Mesenchymal stem cell (in vitro differentiated cells and primary cell): ENCODE measurements at regions not wholly inside any gene's neighbourhood (a gene's known extent, or its start where the extent isn't known, plus 50 kb on each side); places are given as distances from the start of the nearest gene placed in this dataset.

Experiments used
- DNase-seq: peaks from one replicate; pipeline ENCODE4 v3.0.0-alpha.2; 2013
- H2AFZ ChIP-seq: one replicate; pipeline ENCODE4 v1.6.1; 2013; ENCODE audit warnings: low read depth, mild to moderate bottlenecking, control low read depth, inconsistent platforms, low read length, moderate library complexity
- H2AK5ac ChIP-seq: 2 replicates; pipeline ENCODE4 v1.6.1; 2013; ENCODE audit warnings: low read length, moderate library complexity, mild to moderate bottlenecking, inconsistent platforms; ENCODE audit not compliant: severe bottlenecking
- H2BK120ac ChIP-seq: one replicate; pipeline ENCODE4 v1.6.1; 2013; ENCODE audit warnings: low read depth, mild to moderate bottlenecking, inconsistent platforms, low read length, moderate library complexity
- H2BK12ac ChIP-seq, 2 experiments: one replicate each; pipeline ENCODE4 v1.6.1; 2013; ENCODE audit warnings: inconsistent platforms in 2 of 2, low read length in 2 of 2, mild to moderate bottlenecking in 2 of 2, moderate library complexity in 2 of 2, control low read depth in 1 of 2
- H2BK15ac ChIP-seq: one replicate; pipeline ENCODE4 v1.6.1; 2013; ENCODE audit warnings: mild to moderate bottlenecking, low read depth, inconsistent platforms; ENCODE audit not compliant: poor library complexity, severe bottlenecking
- H2BK5ac ChIP-seq: 2 replicates; pipeline ENCODE4 v1.6.1; 2013; ENCODE audit warnings: low read depth, mild to moderate bottlenecking, low read length, control low read depth, inconsistent platforms; ENCODE audit not compliant: poor library complexity, severe bottlenecking
- H3K14ac ChIP-seq, 2 experiments: one replicate each; pipeline ENCODE4 v1.6.1; 2013; ENCODE audit warnings: inconsistent platforms in 2 of 2, low read length in 2 of 2, control low read depth in 1 of 2, mild to moderate bottlenecking in 1 of 2, moderate library complexity in 1 of 2
- H3K18ac ChIP-seq, 2 experiments: one replicate each; pipeline ENCODE4 v1.6.1; 2013; ENCODE audit warnings: inconsistent platforms in 2 of 2, low read length in 2 of 2, control low read depth in 1 of 2, low read depth in 1 of 2, mild to moderate bottlenecking in 1 of 2
- H3K23ac ChIP-seq, 2 experiments: one replicate each; pipeline ENCODE4 v1.6.1; 2013; ENCODE audit warnings: inconsistent platforms in 2 of 2, low read length in 2 of 2, mild to moderate bottlenecking in 2 of 2, moderate library complexity in 2 of 2, control low read depth in 1 of 2
- H3K27ac ChIP-seq: 2 replicates; pipeline ENCODE4 v1.5.1; 2013; ENCODE audit warnings: mild to moderate bottlenecking, moderate library complexity, low read length, control low read depth, inconsistent platforms; ENCODE audit not compliant: poor library complexity, severe bottlenecking
- H3K27me3 ChIP-seq, 2 experiments: 2 replicates each; pipeline versions ENCODE4 v1.6.1 to v1.7.0; 2013; ENCODE audit warnings: low read length in 2 of 2, mild to moderate bottlenecking in 2 of 2, moderate library complexity in 2 of 2, control low read depth in 1 of 2, inconsistent platforms in 1 of 2; ENCODE audit not compliant: control insufficient read depth in 1 of 2, insufficient read depth in 1 of 2
- H3K36me3 ChIP-seq, 2 experiments: 2 replicates each; pipeline versions ENCODE4 v1.6.1 to v1.7.0; 2013; ENCODE audit warnings: low read length in 2 of 2, control low read depth in 1 of 2, inconsistent platforms in 1 of 2, low read depth in 1 of 2, mild to moderate bottlenecking in 1 of 2; ENCODE audit not compliant: insufficient read depth in 2 of 2, control insufficient read depth in 1 of 2
- H3K4ac ChIP-seq, 2 experiments: one replicate each; pipeline ENCODE4 v1.6.1; 2013; ENCODE audit warnings: inconsistent platforms in 2 of 2, low read length in 2 of 2, mild to moderate bottlenecking in 2 of 2, moderate library complexity in 2 of 2, control low read depth in 1 of 2, low read depth in 1 of 2
- H3K4me1 ChIP-seq: 2 replicates; pipeline ENCODE4 v1.6.1; 2013; ENCODE audit warnings: low read depth, low read length, control low read depth; ENCODE audit not compliant: control insufficient read depth, insufficient read depth
- H3K4me2 ChIP-seq: 2 replicates; pipeline ENCODE4 v1.6.1; 2013; ENCODE audit warnings: low read length, mild to moderate bottlenecking, inconsistent platforms; ENCODE audit not compliant: poor library complexity, severe bottlenecking
- H3K4me3 ChIP-seq, 2 experiments: 2 replicates each; pipeline versions ENCODE4 v1.5.1 to v1.7.0; 2013; ENCODE audit warnings: low read length in 2 of 2, mild to moderate bottlenecking in 2 of 2, control low read depth in 1 of 2, low read depth in 1 of 2; ENCODE audit not compliant: insufficient read depth in 1 of 2
- H3K79me1 ChIP-seq: replicated peaks from 2 replicates; pipeline ENCODE4 v1.6.1; 2013; ENCODE audit warnings: mild to moderate bottlenecking, control low read depth, low read length, inconsistent platforms; ENCODE audit not compliant: poor library complexity, severe bottlenecking
- H3K9ac ChIP-seq: 2 replicates; pipeline ENCODE4 v1.7.0; 2013; ENCODE audit warnings: mild to moderate bottlenecking, low read length, moderate library complexity
- H3K9me3 ChIP-seq: 2 replicates; pipeline ENCODE4 v1.7.0; 2013; ENCODE audit warnings: mild to moderate bottlenecking, low read length; ENCODE audit not compliant: control insufficient read depth
- H4K8ac ChIP-seq: one replicate; pipeline ENCODE4 v1.6.1; 2013; ENCODE audit warnings: inconsistent platforms, mild to moderate bottlenecking, low read length, moderate library complexity
- H4K91ac ChIP-seq: one replicate; pipeline ENCODE4 v1.6.1; 2013; ENCODE audit warnings: mild to moderate bottlenecking, low read length, inconsistent platforms
- WGBS: methylation state at CpG from one replicate; pipeline ENCODE4 v1.1.7; 2013; ENCODE audit warnings: mixed read lengths; 5-methylcytosine and 5-hydroxymethylcytosine counted together

- no peaks in the 10 kb centered on the region for H3K79me1 ChIP-seq
- H2AFZ ChIP-seq = no peak overlapping the region
- DNase-seq = no peak
- H4K8ac ChIP-seq = no peak overlapping the region
- no peaks in the 10 kb centered on the region for H3K9me3 ChIP-seq
- no peak overlapping the region for H2BK15ac ChIP-seq
- H3K4me1 ChIP-seq = peaks cover 24% of the 10 kb centered on the region
- no peak overlapping the region for H3K4me3 ChIP-seq
- no peak overlapping the region for H4K91ac ChIP-seq
- no peak overlapping the region for H3K23ac ChIP-seq
- H3K9ac ChIP-seq = no peak overlapping the region
- H3K27ac ChIP-seq = no peak overlapping the region
- H3K18ac ChIP-seq = no peak overlapping the region
- no peak overlapping the region for H2BK5ac ChIP-seq
- H3K27me3 ChIP-seq = peaks cover 0 to 30% of the 10 kb centered on the region in 2 experiments
- peak overlapping the region in 1 of 2 experiments; percentile 50 for H3K14ac ChIP-seq
- WGBS = 88% methylated on average over 19 of the region's 19 CpGs
- H3K36me3 ChIP-seq = no peaks in the 10 kb centered on the region
- H3K4ac ChIP-seq = no peak overlapping the region
- H2AK5ac ChIP-seq = no peak overlapping the region
- no peak overlapping the region for H3K4me2 ChIP-seq
- no peak overlapping the region for H2BK12ac ChIP-seq
- no peak overlapping the region for H2BK120ac ChIP-seq
Observed at GRCh38 chr2:240366901-240367300, 68.6 kb upstream of the GPC1 start.

DNA sequence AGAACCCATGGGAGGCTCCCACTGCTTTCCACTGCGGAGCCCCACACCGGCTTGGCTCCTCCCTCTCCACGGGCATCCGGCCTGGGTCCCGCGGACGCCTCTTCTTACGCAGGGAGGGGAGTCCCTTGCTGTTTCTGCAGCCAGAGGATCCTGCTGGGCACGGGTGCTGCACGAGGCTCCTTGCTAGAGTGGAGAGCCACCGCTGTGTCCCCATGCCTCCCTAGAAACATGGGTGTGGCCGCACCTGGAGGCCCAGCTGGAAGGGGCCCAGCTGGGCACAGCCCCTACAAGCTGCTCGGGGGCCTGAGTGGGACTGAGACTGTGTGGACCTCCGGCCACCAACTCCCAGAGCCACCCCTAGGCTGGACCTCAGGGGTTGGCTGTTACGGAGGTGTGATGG lies 67.7 kb upstream of the GPC1 start:
- Histone ChIP-seq H3K23ac (no peak overlapping the region), H3K14ac (no peak overlapping the region), H3K9me3 (no peaks in the 10 kb centered on the region), H3K4me2 (no peak overlapping the region), H3K4me3 (no peak overlapping the region), H3K4ac (no peak overlapping the region), H2AFZ (no peak overlapping the region), H2BK12ac (no peak overlapping the region), H4K8ac (no peak overlapping the region), H2BK120ac (no peak overlapping the region), H3K27me3 (peaks cover 0 to 26% of the 10 kb centered on the region in 2 experiments), H3K9ac (no peak overlapping the region), H3K4me1 (peaks cover 28% of the 10 kb centered on the region), H3K27ac (no peak overlapping the region), H2BK15ac (no peak overlapping the region), H3K36me3 (no peaks in the 10 kb centered on the region), H4K91ac (no peak overlapping the region), H2AK5ac (no peak overlapping the region), H3K79me1 (no peaks in the 10 kb centered on the region), H3K18ac (no peak overlapping the region), H2BK5ac (no peak overlapping the region)
- WGBS = 95% methylated on average over 15 of the region's 15 CpGs
- DNase-seq = no peak

- H4K91ac ChIP-seq = peak overlapping the region; percentile 59
- H3K36me3 ChIP-seq = no peaks in the 10 kb centered on the region
- no peak overlapping the region for H2BK5ac ChIP-seq
- no peak overlapping the region for H2BK15ac ChIP-seq
- H3K27ac ChIP-seq = no peak overlapping the region
- no peak overlapping the region for H3K4me3 ChIP-seq
- no peaks in the 10 kb centered on the region for H3K9me3 ChIP-seq
- H3K23ac ChIP-seq = no peak overlapping the region
- H2BK12ac ChIP-seq = no peak overlapping the region
- H3K4ac ChIP-seq = no peak overlapping the region
- H3K9ac ChIP-seq = no peak overlapping the region
- no peak overlapping the region for H2AK5ac ChIP-seq
- H3K4me2 ChIP-seq = no peak overlapping the region
- no peak overlapping the region for H2AFZ ChIP-seq
- DNase-seq = no peak
- no peaks in the 10 kb centered on the region for H3K79me1 ChIP-seq
- no peak overlapping the region for H4K8ac ChIP-seq
- H2BK120ac ChIP-seq = no peak overlapping the region
- H3K27me3 ChIP-seq = peaks cover 0 to 14% of the 10 kb centered on the region in 2 experiments
- no peak overlapping the region for H3K18ac ChIP-seq
- peaks cover 29% of the 10 kb centered on the region for H3K4me1 ChIP-seq
- H3K14ac ChIP-seq = peak overlapping the region in 1 of 2 experiments; percentile 53
- 84% methylated on average over 15 of the region's 15 CpGs for WGBS
Observed at GRCh38 chr2:240368781-240369331, 66.6 kb upstream of the GPC1 start.

- Histone ChIP-seq H3K9me3 (no peaks in the 10 kb centered on the region), H3K14ac (no peak overlapping the region), H2AFZ (no peak overlapping the region), H4K91ac (no peak overlapping the region), H3K27me3 (peaks cover 0 to 10% of the 10 kb centered on the region in 2 experiments), H4K8ac (peak overlapping the region; percentile 35), H3K27ac (no peak overlapping the region), H3K18ac (peak overlapping the region in 1 of 2 experiments; percentile 70), H3K23ac (no peak overlapping the region), H2AK5ac (no peak overlapping the region), H2BK12ac (no peak overlapping the region), H2BK120ac (no peak overlapping the region), H2BK15ac (no peak overlapping the region), H3K36me3 (no peaks in the 10 kb centered on the region), H3K4ac (no peak overlapping the region), H3K4me3 (no peak overlapping the region), H3K4me1 (peaks cover 34% of the 10 kb centered on the region), H2BK5ac (no peak overlapping the region), H3K9ac (peak overlapping the region; percentile 66), H3K79me1 (no peaks in the 10 kb centered on the region), H3K4me2 (no peak overlapping the region)
- 70% methylated on average over 3 of the region's 4 CpGs for WGBS
- DNase-seq = no peak
Observed at GRCh38 chr2:240369335-240369734, 66.1 kb upstream of the GPC1 start.
